ENCODE measurements at regions not wholly inside any gene's neighbourhood (a gene's known extent, or its start where the extent isn't known, plus 50 kb on each side); places are given as distances from the start of the nearest gene placed in this dataset.

DNA sequence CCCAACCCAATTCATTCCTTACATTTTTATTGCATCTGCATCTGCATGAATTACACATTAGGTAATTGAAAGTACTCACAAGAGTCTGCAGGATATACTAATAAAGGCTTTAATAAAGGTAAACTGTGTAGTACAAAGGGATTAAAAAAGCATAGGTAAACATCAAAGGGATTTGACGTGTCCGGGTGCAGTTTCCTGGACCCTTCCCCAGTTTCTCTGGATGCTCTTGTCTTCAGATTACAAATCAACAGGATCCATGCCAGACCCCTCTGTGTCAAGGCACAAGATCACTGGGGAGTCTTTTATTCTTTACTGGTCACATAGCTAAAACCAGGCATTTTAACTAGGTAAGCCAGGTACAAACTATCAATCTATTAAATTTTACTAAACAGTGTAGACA lies 177.2 kb upstream of the TYRP1 start:
- H3K9me3 ChIP-seq (ENCODE audit: low read length), result no peaks in the 10 kb centered on the region
- ChIA-PET POLR2A (interaction anchor here (0.7 kb wide), 1 partner anchor 220 kb away, joined by 3 read pairs; no protein-coding TSS in a partner anchor), CTCF (ENCODE audit: unreplicated experiment) (no interaction called here)
- no peak for DNase-seq (ENCODE audit: low spot score)
- H4K20me1 ChIP-seq (ENCODE audit: insufficient read depth, low read length), result no peaks in the 10 kb centered on the region
- no peak overlapping the region for H3K27ac ChIP-seq (ENCODE audit: low read depth, low read length, poor library complexity, severe bottlenecking)
- TF ChIP-seq EZH2phosphoT487 (IDR thresholded peaks at IDR 0.05; ENCODE audit: borderline replicate concordance, low read depth, low read length) (no peak), CTCF (conservative IDR thresholded peaks at IDR 0.05; ENCODE audit: low read length) (no peak)
- H3K4me2 ChIP-seq (ENCODE audit: low read length), result no peak overlapping the region
- intact Hi-C loops (cut with micrococcal nuclease; ENCODE audit: unreplicated experiment), result no loop called here
- no peaks in the 10 kb centered on the region for H3K4me1 ChIP-seq (ENCODE audit: insufficient read depth, low read length, poor library complexity, severe bottlenecking)
- H3K4me3 ChIP-seq (ENCODE audit: low read depth, low read length, poor library complexity, severe bottlenecking), result no peak overlapping the region
- BruUV-seq (replicated peaks), result no TSS peak
- no peaks in the 10 kb centered on the region for H3K79me2 ChIP-seq (ENCODE audit: insufficient read depth, low read depth, low read length)
- no peak overlapping the region for H2AFZ ChIP-seq (ENCODE audit: low read length)
- no peaks in the 10 kb centered on the region for H3K9me2 ChIP-seq (ENCODE audit: insufficient read depth, low read length)
- H3K36me3 ChIP-seq (ENCODE audit: insufficient read depth, low read length), result no peaks in the 10 kb centered on the region

DNA sequence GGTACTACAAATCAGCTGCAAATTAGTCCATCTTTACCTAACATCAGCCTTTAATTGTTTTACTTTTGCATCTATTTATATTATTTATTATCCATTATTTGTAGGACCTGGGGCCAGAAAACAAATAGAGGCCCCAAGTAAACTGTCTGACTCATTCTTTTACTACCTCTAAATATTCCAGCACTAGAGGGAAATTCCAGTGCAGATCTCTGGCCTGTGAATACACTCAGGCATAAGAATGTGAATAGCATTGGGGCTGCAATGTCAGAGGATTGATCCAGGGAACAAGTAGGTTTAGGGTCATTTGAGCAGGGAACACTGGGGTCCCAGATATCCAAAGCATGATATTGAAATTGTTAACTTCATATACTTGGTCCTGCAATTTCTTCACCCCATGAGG lies 176.6 kb upstream of the TYRP1 start:
- H4K20me1 ChIP-seq (ENCODE audit: insufficient read depth, low read length), result no peaks in the 10 kb centered on the region
- POLR2A ChIA-PET, result interaction anchor here (0.7 kb wide), 1 partner anchor 221 kb away, joined by 3 read pairs; no protein-coding TSS in a partner anchor

More for the DNA sequence above, 176.6 kb upstream of the TYRP1 start:
- BruUV-seq (replicated peaks), result no TSS peak
- no peak overlapping the region for H2AFZ ChIP-seq (ENCODE audit: low read length)
- no peaks in the 10 kb centered on the region for H3K36me3 ChIP-seq (ENCODE audit: insufficient read depth, low read length)
- H3K79me2 ChIP-seq (ENCODE audit: insufficient read depth, low read depth, low read length), result no peaks in the 10 kb centered on the region
- H3K4me3 ChIP-seq (ENCODE audit: low read depth, low read length, poor library complexity, severe bottlenecking), result no peak overlapping the region
- TF ChIP-seq CTCF (conservative IDR thresholded peaks at IDR 0.05; ENCODE audit: low read length) (no peak), EZH2phosphoT487 (IDR thresholded peaks at IDR 0.05; ENCODE audit: borderline replicate concordance, low read depth, low read length) (no peak)
- CTCF ChIA-PET (ENCODE audit: unreplicated experiment), result no interaction called here
- no peaks in the 10 kb centered on the region for H3K9me3 ChIP-seq (ENCODE audit: low read length)
- H3K4me1 ChIP-seq (ENCODE audit: insufficient read depth, low read length, poor library complexity, severe bottlenecking), result no peaks in the 10 kb centered on the region
- H3K4me2 ChIP-seq (ENCODE audit: low read length), result no peak overlapping the region
- H3K27ac ChIP-seq (ENCODE audit: low read depth, low read length, poor library complexity, severe bottlenecking), result no peak overlapping the region
- H3K9me2 ChIP-seq (ENCODE audit: insufficient read depth, low read length), result no peaks in the 10 kb centered on the region
- DNase-seq (ENCODE audit: low spot score), result no peak
- intact Hi-C loops (cut with micrococcal nuclease; ENCODE audit: unreplicated experiment), result no loop called here

Data from OCI-LY7 (cell line).